Osteocyte (in vitro differentiated cells): ENCODE measurements at regions not wholly inside any gene's neighbourhood (a gene's known extent, or its start where the extent isn't known, plus 50 kb on each side); places are given as distances from the start of the nearest gene placed in this dataset.

ENCODE experiments used
- DNase-seq: peaks from one replicate; pipeline ENCODE4 v3.0.0; 2021; ENCODE audit warnings: mixed read lengths; ENCODE audit not compliant: unreplicated experiment; ENCODE audit errors: extremely low spot score
- H3K27ac Mint-ChIP-seq: one replicate; pipeline ENCODE4 v1.8.0; 2021; ENCODE audit warnings: mild to moderate bottlenecking, mixed read lengths; ENCODE audit not compliant: unreplicated experiment
- H3K27me3 Mint-ChIP-seq: one replicate; pipeline ENCODE4 v1.8.0; 2021; ENCODE audit warnings: mixed read lengths; ENCODE audit not compliant: unreplicated experiment
- H3K36me3 Mint-ChIP-seq: one replicate; pipeline ENCODE4 v1.8.0; 2021; ENCODE audit warnings: mixed read lengths; ENCODE audit not compliant: unreplicated experiment
- H3K4me1 Mint-ChIP-seq: one replicate; pipeline ENCODE4 v1.8.0; 2021; ENCODE audit warnings: mixed read lengths; ENCODE audit not compliant: unreplicated experiment
- H3K4me3 Mint-ChIP-seq: one replicate; pipeline ENCODE4 v1.8.0; 2021; ENCODE audit warnings: mild to moderate bottlenecking, moderate library complexity, mixed read lengths; ENCODE audit not compliant: unreplicated experiment
- H3K9me3 Mint-ChIP-seq: one replicate; pipeline ENCODE4 v1.8.0; 2021; ENCODE audit warnings: mixed read lengths; ENCODE audit not compliant: unreplicated experiment
- TF ChIP-seq, protein P1 (sequence below): fragments of 200-600 bp; sonication (generic); IDR thresholded peaks from 2 replicates; pipeline ENCODE4 v1.5.0; 2021; ENCODE audit warnings: antibody characterized with exemption, mild to moderate bottlenecking, moderate library complexity

DNA sequence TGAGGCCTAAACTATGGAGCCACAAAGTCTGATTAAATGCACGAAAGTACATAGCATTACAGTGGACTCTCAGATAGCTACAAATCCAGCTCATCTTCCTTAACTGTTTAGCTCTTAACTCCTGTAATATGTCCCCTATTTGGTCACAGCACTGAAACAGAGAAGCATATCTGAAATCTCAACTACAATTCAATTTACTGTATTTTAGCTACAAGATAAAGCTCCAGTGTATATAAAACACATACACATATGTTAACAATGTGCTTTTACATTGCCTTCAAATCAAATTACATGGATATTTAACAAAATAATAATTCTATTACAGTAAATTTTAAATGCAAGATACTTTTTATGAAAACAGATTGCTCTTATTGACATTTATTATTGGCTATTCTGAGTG, 849.3 kb upstream of the PRMT6 start:
- DNase-seq = no peak
- no peak overlapping the region for H3K4me3 Mint-ChIP-seq
- no peaks in the 10 kb centered on the region for H3K36me3 Mint-ChIP-seq
- H3K27me3 Mint-ChIP-seq = no peaks in the 10 kb centered on the region
- H3K27ac Mint-ChIP-seq = no peak overlapping the region
- TF ChIP-seq, protein P1, sequence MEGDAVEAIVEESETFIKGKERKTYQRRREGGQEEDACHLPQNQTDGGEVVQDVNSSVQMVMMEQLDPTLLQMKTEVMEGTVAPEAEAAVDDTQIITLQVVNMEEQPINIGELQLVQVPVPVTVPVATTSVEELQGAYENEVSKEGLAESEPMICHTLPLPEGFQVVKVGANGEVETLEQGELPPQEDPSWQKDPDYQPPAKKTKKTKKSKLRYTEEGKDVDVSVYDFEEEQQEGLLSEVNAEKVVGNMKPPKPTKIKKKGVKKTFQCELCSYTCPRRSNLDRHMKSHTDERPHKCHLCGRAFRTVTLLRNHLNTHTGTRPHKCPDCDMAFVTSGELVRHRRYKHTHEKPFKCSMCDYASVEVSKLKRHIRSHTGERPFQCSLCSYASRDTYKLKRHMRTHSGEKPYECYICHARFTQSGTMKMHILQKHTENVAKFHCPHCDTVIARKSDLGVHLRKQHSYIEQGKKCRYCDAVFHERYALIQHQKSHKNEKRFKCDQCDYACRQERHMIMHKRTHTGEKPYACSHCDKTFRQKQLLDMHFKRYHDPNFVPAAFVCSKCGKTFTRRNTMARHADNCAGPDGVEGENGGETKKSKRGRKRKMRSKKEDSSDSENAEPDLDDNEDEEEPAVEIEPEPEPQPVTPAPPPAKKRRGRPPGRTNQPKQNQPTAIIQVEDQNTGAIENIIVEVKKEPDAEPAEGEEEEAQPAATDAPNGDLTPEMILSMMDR = no peak
- H3K9me3 Mint-ChIP-seq = no peaks in the 10 kb centered on the region
- H3K4me1 Mint-ChIP-seq = no peaks in the 10 kb centered on the region

DNA sequence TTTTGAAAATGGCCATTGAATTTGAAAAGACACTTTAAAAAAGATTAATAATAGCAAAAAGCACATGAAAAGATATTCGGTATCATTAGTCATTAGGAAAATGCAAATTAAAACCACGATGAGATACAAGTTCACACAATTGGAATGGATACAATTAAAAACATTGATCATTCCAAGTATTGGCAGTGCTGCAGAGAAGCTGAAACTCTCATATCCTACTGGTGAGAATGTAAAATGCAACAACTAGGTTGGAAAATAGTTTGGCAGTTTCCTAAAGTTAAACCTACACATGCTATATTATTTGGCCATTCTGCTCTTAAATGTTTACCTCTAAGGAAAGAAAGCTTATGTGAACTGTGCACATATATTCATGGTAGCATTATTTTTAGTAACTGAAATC, 838.7 kb upstream of the PRMT6 start:
- Mint-ChIP-seq H3K27me3 (no peaks in the 10 kb centered on the region), H3K36me3 (no peaks in the 10 kb centered on the region), H3K4me3 (no peak overlapping the region), H3K27ac (no peak overlapping the region), H3K4me1 (no peaks in the 10 kb centered on the region), H3K9me3 (no peaks in the 10 kb centered on the region)
- no peak for DNase-seq
- TF ChIP-seq, protein P1 = peak; percentile 17

DNA sequence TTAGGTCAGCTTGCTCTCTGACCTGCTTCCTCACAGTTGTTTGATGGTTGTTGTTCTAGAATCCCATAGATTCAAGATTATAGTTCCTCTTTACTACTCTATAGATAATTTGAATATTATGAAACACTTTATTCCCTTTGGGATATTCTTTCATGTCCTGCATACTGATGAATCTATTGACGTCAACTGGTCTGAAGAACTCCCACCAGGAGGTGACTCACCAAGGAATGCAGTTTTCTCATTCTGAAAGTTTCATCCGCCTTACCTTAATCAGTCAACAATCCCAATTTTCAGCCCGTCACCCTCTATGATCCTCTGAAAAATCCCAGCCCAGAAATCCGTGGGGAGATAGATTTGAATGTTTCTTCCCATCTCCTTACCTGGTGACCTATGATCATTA, 834.1 kb upstream of the PRMT6 start:
- Mint-ChIP-seq H3K4me3 (no peak overlapping the region), H3K27me3 (no peaks in the 10 kb centered on the region), H3K27ac (no peak overlapping the region), H3K9me3 (no peaks in the 10 kb centered on the region), H3K4me1 (no peaks in the 10 kb centered on the region), H3K36me3 (no peaks in the 10 kb centered on the region)
- TF ChIP-seq, protein P1 = no peak
- no peak for DNase-seq

DNA sequence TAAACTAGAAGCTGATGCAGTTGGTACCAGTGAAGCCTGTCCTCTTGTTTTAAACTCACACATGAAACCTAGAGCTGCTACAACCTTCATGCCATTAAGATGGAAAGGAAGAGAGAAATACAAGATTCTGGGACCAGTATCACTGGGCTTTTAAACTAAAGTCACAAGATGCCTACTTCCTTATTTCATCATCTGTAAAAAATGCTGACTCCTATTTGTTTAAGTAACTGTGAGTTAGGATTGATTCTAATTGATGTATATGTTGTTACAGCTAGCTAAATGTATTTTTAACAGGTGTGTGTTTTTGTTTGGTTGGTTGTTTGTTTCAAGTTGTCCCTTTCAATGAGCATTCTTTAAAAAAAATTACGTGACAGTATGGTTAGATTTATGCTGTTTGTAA, 833.3 kb upstream of the PRMT6 start:
- TF ChIP-seq, protein P1 = no peak
- H3K4me1 Mint-ChIP-seq = no peaks in the 10 kb centered on the region
- H3K36me3 Mint-ChIP-seq = no peaks in the 10 kb centered on the region
- no peak overlapping the region for H3K4me3 Mint-ChIP-seq
- H3K27ac Mint-ChIP-seq = no peak overlapping the region
- no peaks in the 10 kb centered on the region for H3K27me3 Mint-ChIP-seq
- DNase-seq = no peak
- H3K9me3 Mint-ChIP-seq = no peaks in the 10 kb centered on the region

DNA sequence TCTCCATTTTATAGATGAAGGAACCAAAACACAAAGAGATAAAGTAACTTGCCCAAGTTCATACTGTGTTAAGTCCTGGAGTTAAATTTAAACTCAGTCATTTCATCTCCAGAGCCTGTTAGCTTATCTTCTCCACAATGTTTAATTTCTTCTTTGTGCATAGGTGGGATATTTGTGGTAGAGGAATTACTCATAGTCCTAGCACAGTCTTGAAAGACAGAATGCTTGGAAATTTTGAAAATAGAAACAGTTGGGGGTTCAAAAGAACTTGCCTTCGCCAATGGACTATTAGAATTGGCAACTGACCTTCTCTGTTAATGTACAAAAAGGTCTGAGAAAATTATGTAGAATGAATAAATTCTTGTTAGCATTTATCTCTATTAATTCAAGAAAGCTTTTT, 832.0 kb upstream of the PRMT6 start:
- Mint-ChIP-seq H3K4me3 (no peak overlapping the region), H3K27me3 (no peaks in the 10 kb centered on the region), H3K9me3 (no peaks in the 10 kb centered on the region), H3K4me1 (no peaks in the 10 kb centered on the region), H3K36me3 (no peaks in the 10 kb centered on the region), H3K27ac (no peak overlapping the region)
- TF ChIP-seq, protein P1 = no peak
- DNase-seq = no peak
